Inferior parietal cortex (tissue), 1 donor: ENCODE measurements at regions not wholly inside any gene's neighbourhood (a gene's known extent, or its start where the extent isn't known, plus 50 kb on each side); places are given as distances from the start of the nearest gene placed in this dataset.

ENCODE experiments used
- DNase-seq: peaks from one replicate; pipeline ENCODE4 v3.0.0-alpha.2; 2016; ENCODE audit errors: extremely low spot score

GRCh38 chr6:133583907-133584427 lies 304.9 kb upstream of the TCF21 start:
- no peak for DNase-seq

- DNase-seq: no peak
Measured at GRCh38 chr6:133584823-133585222, 304.1 kb upstream of the TCF21 start.

- no peak for DNase-seq
Measured at GRCh38 chr6:133585978-133586377, 302.9 kb upstream of the TCF21 start.

- no peak for DNase-seq
Measured at GRCh38 chr6:133587546-133588160, 301.3 kb upstream of the TCF21 start.

GRCh38 chr6:133590196-133590595 lies 298.7 kb upstream of the TCF21 start:
- DNase-seq: no peak

- no peak for DNase-seq
Measured at GRCh38 chr6:133590814-133591213, 298.1 kb upstream of the TCF21 start.

- DNase-seq: no peak
Measured at GRCh38 chr6:133591275-133591674, 297.6 kb upstream of the TCF21 start.

- no peak for DNase-seq
Measured at GRCh38 chr6:133594652-133595110, 294.2 kb upstream of the TCF21 start.

GRCh38 chr6:133595111-133595761 lies 293.7 kb upstream of the TCF21 start:
- no peak for DNase-seq

GRCh38 chr6:133606852-133607251 lies 282.1 kb upstream of the TCF21 start:
- no peak for DNase-seq

GRCh38 chr6:133608620-133609019 lies 280.3 kb upstream of the TCF21 start:
- DNase-seq: no peak

- DNase-seq: no peak
Measured at GRCh38 chr6:133609415-133610226, 279.3 kb upstream of the TCF21 start.

GRCh38 chr6:133610227-133610840 lies 278.6 kb upstream of the TCF21 start:
- DNase-seq: no peak

GRCh38 chr6:133610971-133611370 lies 277.9 kb upstream of the TCF21 start:
- no peak for DNase-seq

GRCh38 chr6:133612459-133612858 lies 276.5 kb upstream of the TCF21 start:
- no peak for DNase-seq

GRCh38 chr6:133613211-133613610 lies 275.7 kb upstream of the TCF21 start:
- DNase-seq: no peak

- no peak for DNase-seq
Measured at GRCh38 chr6:133621751-133622150, 267.2 kb upstream of the TCF21 start.

- no peak for DNase-seq
Measured at GRCh38 chr6:133623065-133623464, 265.8 kb upstream of the TCF21 start.

GRCh38 chr6:133623621-133624020 lies 265.3 kb upstream of the TCF21 start:
- no peak for DNase-seq

GRCh38 chr6:133626096-133626666 lies 262.7 kb upstream of the TCF21 start:
- DNase-seq: no peak

- no peak for DNase-seq
Measured at GRCh38 chr6:133629970-133630369, 258.9 kb upstream of the TCF21 start.

- no peak for DNase-seq
Measured at GRCh38 chr6:133630651-133631050, 258.3 kb upstream of the TCF21 start.
